ENCODE measurements at regions not wholly inside any gene's neighbourhood (a gene's known extent, or its start where the extent isn't known, plus 50 kb on each side); places are given as distances from the start of the nearest gene placed in this dataset.

DNA sequence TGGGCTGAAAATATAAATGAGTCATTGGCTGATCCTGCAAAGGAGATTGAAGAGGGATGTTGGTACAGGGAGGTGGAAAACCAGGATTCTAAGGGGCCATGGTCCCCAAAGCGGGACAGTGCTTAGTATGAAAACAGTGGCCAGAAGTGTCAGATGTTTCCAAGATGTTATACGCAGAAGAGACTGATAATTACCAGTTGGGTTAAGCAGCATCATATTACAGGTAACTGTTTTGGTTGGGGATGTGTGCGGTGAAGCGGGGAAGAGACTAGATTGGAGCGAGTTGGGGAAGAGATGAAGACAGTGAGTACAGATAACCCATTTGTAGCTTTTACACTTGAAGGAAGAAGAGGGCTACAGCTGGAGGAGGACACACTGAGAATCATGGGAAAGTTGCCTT, 80.8 kb downstream of the PLEKHG1 start:
- Histone ChIP-seq H3K27me3 (ENCODE audit: control insufficient read depth in 1 of 2, insufficient read depth in 2 of 2, low read length in 2 of 2) (no peaks in the 10 kb centered on the region), H3K4me1 (ENCODE audit: control insufficient read depth in 2 of 2, insufficient read depth in 2 of 2, low read length in 1 of 2) (peaks cover 3 to 20% of the 10 kb centered on the region in 2 donors), H3K27ac (ENCODE audit: low read depth in 2 of 2, low read length in 1 of 2) (no peak overlapping the region), H3K36me3 (ENCODE audit: control insufficient read depth in 2 of 2, insufficient read depth in 2 of 2, low read length in 1 of 2) (no peaks in the 10 kb centered on the region), H3K9me3 (ENCODE audit: control insufficient read depth in 2 of 2, insufficient read depth in 1 of 2, low read depth in 1 of 2, low read length in 1 of 2) (no peaks in the 10 kb centered on the region), H3K4me3 (ENCODE audit: low read depth in 1 of 2, low read length in 2 of 2) (no peak overlapping the region)
- WGBS, 2 donors: 94 to 98% methylated on average over 5 of the region's 5 CpGs

DNA sequence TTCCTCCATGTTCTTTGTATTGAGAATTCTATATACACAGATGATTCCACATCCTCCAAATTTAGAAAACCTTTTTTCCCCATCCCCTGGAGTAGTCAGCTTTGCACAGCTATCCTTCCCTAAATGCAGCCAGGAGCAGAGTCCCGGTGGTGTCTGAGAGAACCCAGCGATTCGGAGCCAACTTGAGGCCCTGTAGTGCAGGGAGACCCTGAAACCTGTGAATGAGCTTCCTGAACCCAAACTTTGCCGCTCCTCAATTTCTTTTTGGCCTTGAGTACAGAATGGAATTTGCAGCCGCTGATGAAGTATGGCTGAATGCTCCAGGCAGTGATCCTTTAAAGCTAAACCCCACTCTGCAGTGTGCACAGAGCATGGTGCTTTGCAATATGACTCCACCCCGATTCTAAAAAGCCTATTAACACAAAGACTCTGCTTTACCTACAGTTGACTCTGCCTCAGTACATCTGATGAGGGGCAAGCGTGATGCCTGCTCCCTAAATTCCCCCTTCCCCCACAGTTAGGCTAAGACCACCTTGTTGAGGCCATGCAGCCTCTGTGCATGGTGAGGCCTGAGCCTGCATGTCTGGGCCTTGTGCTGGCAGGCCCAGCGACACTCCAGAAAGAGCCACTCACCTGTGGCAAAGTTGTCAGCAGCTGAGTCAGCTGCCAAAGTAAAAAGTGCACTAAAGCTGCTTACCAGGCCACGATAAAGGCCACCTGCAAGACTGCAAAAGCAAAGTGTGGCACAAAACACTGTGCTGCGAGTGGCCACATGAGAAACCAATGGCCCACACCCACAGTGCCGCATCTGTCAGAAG, 82.1 kb downstream of the PLEKHG1 start:
- Histone ChIP-seq H3K4me1 (ENCODE audit: control insufficient read depth in 2 of 2, insufficient read depth in 2 of 2, low read length in 1 of 2) (peaks cover 3 to 22% of the 10 kb centered on the region in 2 donors), H3K27me3 (ENCODE audit: control insufficient read depth in 1 of 2, insufficient read depth in 2 of 2, low read length in 2 of 2) (no peaks in the 10 kb centered on the region), H3K27ac (ENCODE audit: low read depth in 2 of 2, low read length in 1 of 2) (peak overlapping the region; percentile 37 to 66), H3K36me3 (ENCODE audit: control insufficient read depth in 2 of 2, insufficient read depth in 2 of 2, low read length in 1 of 2) (no peaks in the 10 kb centered on the region), H3K9me3 (ENCODE audit: control insufficient read depth in 2 of 2, insufficient read depth in 1 of 2, low read depth in 1 of 2, low read length in 1 of 2) (no peaks in the 10 kb centered on the region), H3K4me3 (ENCODE audit: low read depth in 1 of 2, low read length in 2 of 2) (no peak overlapping the region)
- 63 to 74% methylated on average over 11 of the region's 11 CpGs for WGBS, 2 donors

DNA sequence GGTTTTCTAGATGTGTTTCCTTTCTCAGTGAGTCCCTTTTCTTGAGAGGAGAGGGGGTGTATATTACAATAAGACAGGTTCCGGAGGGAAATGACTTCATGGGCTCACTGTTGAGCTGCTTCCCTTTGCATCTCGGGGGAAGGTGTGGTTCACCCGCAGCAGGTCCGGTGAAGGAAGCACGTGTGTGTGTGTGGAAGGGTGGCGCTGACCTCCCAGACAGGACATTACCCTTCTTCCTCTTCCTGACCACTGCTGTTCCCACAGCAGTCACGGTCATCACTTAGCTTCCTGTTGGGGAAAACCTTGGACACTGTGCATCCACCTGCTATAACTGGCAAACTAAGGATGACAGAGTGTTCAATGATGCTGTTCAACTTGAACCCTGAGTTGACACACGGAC, 83.6 kb downstream of the PLEKHG1 start:
- WGBS, 2 donors: 69 to 79% methylated on average over 8 of the region's 8 CpGs
- Histone ChIP-seq H3K36me3 (ENCODE audit: control insufficient read depth in 2 of 2, insufficient read depth in 2 of 2, low read length in 1 of 2) (no peaks in the 10 kb centered on the region), H3K27me3 (ENCODE audit: control insufficient read depth in 1 of 2, insufficient read depth in 2 of 2, low read length in 2 of 2) (no peaks in the 10 kb centered on the region), H3K4me3 (ENCODE audit: low read depth in 1 of 2, low read length in 2 of 2) (no peak overlapping the region), H3K27ac (ENCODE audit: low read depth in 2 of 2, low read length in 1 of 2) (peak overlapping the region in 1 of 2 donors; percentile 8), H3K4me1 (ENCODE audit: control insufficient read depth in 2 of 2, insufficient read depth in 2 of 2, low read length in 1 of 2) (peaks cover 3 to 22% of the 10 kb centered on the region in 2 donors), H3K9me3 (ENCODE audit: control insufficient read depth in 2 of 2, insufficient read depth in 1 of 2, low read depth in 1 of 2, low read length in 1 of 2) (no peaks in the 10 kb centered on the region)

- no peaks in the 10 kb centered on the region for H3K9me3 ChIP-seq (ENCODE audit: control insufficient read depth in 2 of 2, insufficient read depth in 1 of 2, low read depth in 1 of 2, low read length in 1 of 2)
- peak overlapping the region in 1 of 2 donors; percentile 66 for H3K27ac ChIP-seq (ENCODE audit: low read depth in 2 of 2, low read length in 1 of 2)
- WGBS, 2 donors: 93% methylated on average over 9 of the region's 9 CpGs
- H3K4me3 ChIP-seq (ENCODE audit: low read depth in 1 of 2, low read length in 2 of 2): no peak overlapping the region
- H3K4me1 ChIP-seq (ENCODE audit: control insufficient read depth in 2 of 2, insufficient read depth in 2 of 2, low read length in 1 of 2): peaks cover 3 to 22% of the 10 kb centered on the region in 2 donors
- H3K27me3 ChIP-seq (ENCODE audit: control insufficient read depth in 1 of 2, insufficient read depth in 2 of 2, low read length in 2 of 2): no peaks in the 10 kb centered on the region
- no peaks in the 10 kb centered on the region for H3K36me3 ChIP-seq (ENCODE audit: control insufficient read depth in 2 of 2, insufficient read depth in 2 of 2, low read length in 1 of 2)
Measured at GRCh38 chr6:150684161-150684560, 84.5 kb downstream of the PLEKHG1 start.

- H3K36me3 ChIP-seq (ENCODE audit: control insufficient read depth in 2 of 2, insufficient read depth in 2 of 2, low read length in 1 of 2): no peaks in the 10 kb centered on the region
Measured at GRCh38 chr6:150684714-150685459, 85.2 kb downstream of the PLEKHG1 start.

GRCh38 chr6:150685860-150686259, 86.2 kb downstream of the PLEKHG1 start:
- H3K27ac ChIP-seq (ENCODE audit: low read depth in 2 of 2, low read length in 1 of 2): no peak overlapping the region
- no peaks in the 10 kb centered on the region for H3K9me3 ChIP-seq (ENCODE audit: control insufficient read depth in 2 of 2, insufficient read depth in 1 of 2, low read depth in 1 of 2, low read length in 1 of 2)
- 62 to 63% methylated on average over 4 of the region's 4 CpGs for WGBS, 2 donors
- H3K4me3 ChIP-seq (ENCODE audit: low read depth in 1 of 2, low read length in 2 of 2): no peak overlapping the region
- no peaks in the 10 kb centered on the region for H3K36me3 ChIP-seq (ENCODE audit: control insufficient read depth in 2 of 2, insufficient read depth in 2 of 2, low read length in 1 of 2)
- no peaks in the 10 kb centered on the region for H3K27me3 ChIP-seq (ENCODE audit: control insufficient read depth in 1 of 2, insufficient read depth in 2 of 2, low read length in 2 of 2)
- peaks cover 3 to 24% of the 10 kb centered on the region in 2 donors for H3K4me1 ChIP-seq (ENCODE audit: control insufficient read depth in 2 of 2, insufficient read depth in 2 of 2, low read length in 1 of 2)

More at GRCh38 chr6:150684714-150685459, 85.2 kb downstream of the PLEKHG1 start:
- peak overlapping the region; percentile 45 to 71 for H3K27ac ChIP-seq (ENCODE audit: low read depth in 2 of 2, low read length in 1 of 2)
- 76 to 79% methylated on average over 13 of the region's 13 CpGs for WGBS, 2 donors
- no peak overlapping the region for H3K4me3 ChIP-seq (ENCODE audit: low read depth in 1 of 2, low read length in 2 of 2)
- peaks cover 3 to 22% of the 10 kb centered on the region in 2 donors for H3K4me1 ChIP-seq (ENCODE audit: control insufficient read depth in 2 of 2, insufficient read depth in 2 of 2, low read length in 1 of 2)
- H3K27me3 ChIP-seq (ENCODE audit: control insufficient read depth in 1 of 2, insufficient read depth in 2 of 2, low read length in 2 of 2): no peaks in the 10 kb centered on the region
- H3K9me3 ChIP-seq (ENCODE audit: control insufficient read depth in 2 of 2, insufficient read depth in 1 of 2, low read depth in 1 of 2, low read length in 1 of 2): no peaks in the 10 kb centered on the region

DNA sequence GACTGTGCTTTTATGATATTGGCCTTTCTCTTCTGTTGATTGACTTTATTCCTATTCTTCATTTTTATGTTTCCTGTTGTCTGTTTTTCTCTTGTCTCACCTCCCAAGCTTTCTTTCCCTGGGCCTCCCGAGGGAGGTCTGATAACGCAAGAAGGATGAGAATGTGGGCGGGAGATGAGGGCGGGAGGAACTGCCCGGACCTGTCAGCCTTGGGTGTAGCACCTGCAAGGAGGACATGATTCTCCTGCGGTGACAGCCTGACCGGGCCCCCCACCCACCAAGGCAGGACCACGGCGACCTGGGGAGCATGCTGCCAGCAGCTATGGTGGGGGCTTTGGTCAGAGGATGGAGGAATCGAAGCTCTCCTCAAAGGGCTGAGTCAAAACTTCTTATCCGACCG, 86.9 kb downstream of the PLEKHG1 start:
- Histone ChIP-seq H3K9me3 (ENCODE audit: control insufficient read depth in 2 of 2, insufficient read depth in 1 of 2, low read depth in 1 of 2, low read length in 1 of 2) (no peaks in the 10 kb centered on the region), H3K27me3 (ENCODE audit: control insufficient read depth in 1 of 2, insufficient read depth in 2 of 2, low read length in 2 of 2) (no peaks in the 10 kb centered on the region), H3K4me1 (ENCODE audit: control insufficient read depth in 2 of 2, insufficient read depth in 2 of 2, low read length in 1 of 2) (peaks cover 3 to 24% of the 10 kb centered on the region in 2 donors), H3K36me3 (ENCODE audit: control insufficient read depth in 2 of 2, insufficient read depth in 2 of 2, low read length in 1 of 2) (no peaks in the 10 kb centered on the region), H3K4me3 (ENCODE audit: low read depth in 1 of 2, low read length in 2 of 2) (peak overlapping the region; percentile 36 to 54), H3K27ac (ENCODE audit: low read depth in 2 of 2, low read length in 1 of 2) (peak overlapping the region; percentile 55 to 88)
- 65 to 70% methylated on average over 12 of the region's 12 CpGs for WGBS, 2 donors

DNA sequence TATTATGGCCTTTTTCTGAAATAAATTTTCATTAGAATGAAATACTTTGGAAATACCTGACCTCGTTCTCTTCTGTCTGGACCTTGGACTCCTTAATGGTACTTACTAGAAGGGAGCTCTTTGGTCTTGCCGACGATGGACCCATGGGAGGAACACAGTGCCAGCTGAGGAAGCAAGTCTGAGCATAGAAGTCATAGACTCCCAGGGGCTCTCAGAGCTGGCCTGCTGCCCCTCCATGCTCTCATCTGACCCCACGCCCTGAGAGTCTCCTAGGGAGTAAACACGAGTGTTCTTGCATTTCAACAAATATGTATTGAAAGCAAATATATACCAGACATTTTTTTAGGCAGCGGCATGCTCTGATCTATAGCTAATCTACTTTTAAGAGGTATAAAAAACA, 87.8 kb downstream of the PLEKHG1 start:
- no peaks in the 10 kb centered on the region for H3K9me3 ChIP-seq (ENCODE audit: control insufficient read depth in 2 of 2, insufficient read depth in 1 of 2, low read depth in 1 of 2, low read length in 1 of 2)
- peaks cover 3 to 16% of the 10 kb centered on the region in 2 donors for H3K4me1 ChIP-seq (ENCODE audit: control insufficient read depth in 2 of 2, insufficient read depth in 2 of 2, low read length in 1 of 2)
- H3K27ac ChIP-seq (ENCODE audit: low read depth in 2 of 2, low read length in 1 of 2): peak overlapping the region in 1 of 2 donors; percentile 85
- H3K4me3 ChIP-seq (ENCODE audit: low read depth in 1 of 2, low read length in 2 of 2): peak overlapping the region in 1 of 2 donors; percentile 54
- H3K36me3 ChIP-seq (ENCODE audit: control insufficient read depth in 2 of 2, insufficient read depth in 2 of 2, low read length in 1 of 2): no peaks in the 10 kb centered on the region
- H3K27me3 ChIP-seq (ENCODE audit: control insufficient read depth in 1 of 2, insufficient read depth in 2 of 2, low read length in 2 of 2): no peaks in the 10 kb centered on the region
- 33 to 48% methylated on average over 6 of the region's 6 CpGs for WGBS, 2 donors

DNA sequence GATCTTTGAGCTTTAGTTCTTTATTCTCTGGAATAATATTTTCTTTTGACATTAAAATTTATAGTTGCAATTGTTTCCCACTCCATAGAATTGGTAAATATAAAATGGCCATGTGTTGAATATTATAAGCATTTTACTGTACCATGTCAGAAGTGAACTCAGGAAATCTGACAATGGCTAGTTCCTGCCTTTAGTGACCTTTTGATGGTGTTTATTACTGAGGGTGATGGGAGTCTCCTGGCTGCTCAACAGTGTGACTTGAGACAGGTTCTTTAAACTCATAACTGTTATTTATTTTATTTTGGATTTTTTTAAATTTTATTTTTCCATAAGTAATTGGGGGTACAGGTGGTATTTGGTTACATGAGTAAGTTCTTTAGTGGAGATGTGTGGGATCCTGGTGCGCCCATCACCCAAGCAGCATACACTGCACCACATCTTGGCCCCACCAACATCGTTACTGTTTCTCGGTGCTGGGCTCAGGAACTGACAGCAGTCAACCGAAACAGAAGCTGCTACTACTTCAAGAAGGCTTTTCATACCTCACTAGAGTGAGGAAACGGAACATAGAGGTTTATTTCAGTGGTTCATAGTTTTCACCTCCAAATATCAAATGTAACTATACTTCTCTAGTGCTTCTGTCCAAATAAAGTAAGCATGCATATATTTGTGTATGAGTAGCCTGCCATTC, 90.4 kb downstream of the PLEKHG1 start:
- WGBS, 2 donors: 90 to 94% methylated on average over 5 of the region's 5 CpGs

More for the DNA sequence above, 90.4 kb downstream of the PLEKHG1 start:
- no peaks in the 10 kb centered on the region for H3K27me3 ChIP-seq (ENCODE audit: control insufficient read depth in 1 of 2, insufficient read depth in 2 of 2, low read length in 2 of 2)
- H3K9me3 ChIP-seq (ENCODE audit: control insufficient read depth in 2 of 2, insufficient read depth in 1 of 2, low read depth in 1 of 2, low read length in 1 of 2): no peaks in the 10 kb centered on the region
- H3K4me1 ChIP-seq (ENCODE audit: control insufficient read depth in 2 of 2, insufficient read depth in 2 of 2, low read length in 1 of 2): peaks cover 0 to 8% of the 10 kb centered on the region in 2 donors
- no peak overlapping the region for H3K27ac ChIP-seq (ENCODE audit: low read depth in 2 of 2, low read length in 1 of 2)
- no peaks in the 10 kb centered on the region for H3K36me3 ChIP-seq (ENCODE audit: control insufficient read depth in 2 of 2, insufficient read depth in 2 of 2, low read length in 1 of 2)
- H3K4me3 ChIP-seq (ENCODE audit: low read depth in 1 of 2, low read length in 2 of 2): no peak overlapping the region
